ENCODE measurements at regions not wholly inside any gene's neighbourhood (a gene's known extent, or its start where the extent isn't known, plus 50 kb on each side); places are given as distances from the start of the nearest gene placed in this dataset.

DNA sequence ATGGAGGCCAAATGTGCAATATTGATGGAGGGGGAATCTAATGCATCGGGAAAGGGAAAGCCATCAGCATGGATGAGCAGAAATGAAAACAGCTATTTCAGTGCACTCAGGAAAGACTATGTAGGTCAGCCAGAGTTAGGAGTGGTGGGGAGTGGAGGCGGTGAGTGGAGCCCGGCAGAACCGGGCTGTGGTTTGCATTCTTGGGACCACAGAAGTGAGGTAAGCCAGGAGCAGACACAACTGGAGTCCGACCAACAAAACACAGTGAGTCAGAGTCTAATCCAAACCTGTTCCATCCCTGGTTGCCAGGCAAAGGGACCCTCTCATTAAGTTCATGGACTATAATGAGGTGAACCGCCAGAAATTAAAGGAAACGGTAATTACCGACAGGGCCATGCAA, 61.1 kb upstream of the RAB12 start:
- TF ChIP-seq POLR2A (IDR thresholded peaks at IDR 0.05): no peak
- no peak for TF ChIP-seq CTCF (IDR thresholded peaks at IDR 0.05)

Data from uterus (tissue), 2 donors.